K562 (cell line): ENCODE measurements at regions not wholly inside any gene's neighbourhood (a gene's known extent, or its start where the extent isn't known, plus 50 kb on each side); places are given as distances from the start of the nearest gene placed in this dataset.

Experiments used
- ATAC-seq: fragments of 200-7000 bp; cut with Tn5 transposase; 3 replicates; pipeline ENCODE4 v1.9.1; 2020; ENCODE audit warnings: moderate library complexity
- BruUV-seq: library from RNA; stranded (reverse); fragments of 400-500 nt; replicated peaks from 2 replicates; lab custom pipeline; 2021; lab: Mats Ljungman, UMichigan
- CTCF ChIA-PET: fragments of 300-600 bp; formaldehyde crosslinking; extraction: SDS; loops from one replicate; lab custom pipeline; 2021; ENCODE audit warnings: low intra/inter-chr PET ratio; lab: Yijun Ruan, JAX
- POLR2A ChIA-PET: fragments of 300-600, 350-650 bp; sonication (Branson Sonifier 250); formaldehyde crosslinking; extraction: SDS; loops from one replicate; lab custom pipeline; 2021; ENCODE audit warnings: antibody characterized with exemption, inconsistent platforms; lab: Yijun Ruan, JAX
- DNase-seq, 4 experiments: peaks; one replicate each; pipeline versions ENCODE4 v3.0.0 to v3.0.0-alpha.2; 2011 to 2018; ENCODE audit warnings: low spot score in 3 of 4, mixed read lengths in 3 of 4; ENCODE audit errors: extremely low read depth in 1 of 4
- FAIRE-seq: peaks from 2 replicates; lab custom pipeline; 2011; peaks lifted over from hg19 to GRCh38; lab: Jason Lieb, UNC
- H2AFZ ChIP-seq: 2 replicates; pipeline ENCODE4 v1.6.0; 2011; ENCODE audit warnings: low read depth, low read length, control low read depth, inconsistent platforms
- H3K27ac ChIP-seq: fragments of 200-600 bp; 3 replicates; pipeline ENCODE4 v1.8.0; 2011; ENCODE audit warnings: low read depth, mild to moderate bottlenecking, control low read depth, inconsistent platforms, low read length, moderate library complexity, mixed read lengths; ENCODE audit errors: extremely low read depth
- H3K27me3 ChIP-seq, 2 experiments: fragments of 300-600 bp in 1 of 2; 2 replicates in 1 of 2; 3 replicates in 1 of 2; pipeline versions ENCODE4 v1.6.0 to v1.8.0; 2011; ENCODE audit warnings: inconsistent platforms in 2 of 2, low read length in 2 of 2, mild to moderate bottlenecking in 1 of 2, mixed read lengths in 1 of 2, moderate library complexity in 1 of 2; ENCODE audit not compliant: control insufficient read depth in 2 of 2, insufficient read depth in 2 of 2
- H3K36me3 ChIP-seq: fragments of 300-600 bp; 3 replicates; pipeline ENCODE4 v1.8.0; 2011; ENCODE audit warnings: mild to moderate bottlenecking, low read length, inconsistent platforms; ENCODE audit not compliant: control insufficient read depth, insufficient read depth
- H3K4me1 ChIP-seq, 2 experiments: fragments of 200-600 bp in 1 of 2; replicated peaks in 1 of 2; 2 replicates in 1 of 2; 3 replicates in 1 of 2; pipeline versions ENCODE4 v1.5.1 to v1.8.0; 2011; ENCODE audit warnings: inconsistent platforms in 2 of 2, low read length in 2 of 2, mild to moderate bottlenecking in 1 of 2, mixed read lengths in 1 of 2, moderate library complexity in 1 of 2; ENCODE audit not compliant: control insufficient read depth in 2 of 2, insufficient read depth in 2 of 2
- H3K4me2 ChIP-seq: 2 replicates; pipeline ENCODE4 v1.6.1; 2011; ENCODE audit warnings: low read length, control low read depth, inconsistent platforms, mixed read lengths; ENCODE audit not compliant: insufficient read depth
- H3K4me3 ChIP-seq: fragments of 200-600 bp; sonication (generic), shearing (Covaris generic); 2 replicates; pipeline ENCODE4 v1.5.1; 2016; ENCODE audit warnings: control low read depth, inconsistent platforms
- H3K79me2 ChIP-seq: fragments of 200-600 bp; 3 replicates; pipeline ENCODE4 v1.8.0; 2011; ENCODE audit warnings: low read length, inconsistent platforms; ENCODE audit not compliant: control insufficient read depth, insufficient read depth
- H3K9ac ChIP-seq, 2 experiments: 2 replicates each; pipeline versions ENCODE4 v1.6.0 to v1.6.1; 2011; ENCODE audit warnings: low read depth in 2 of 2, low read length in 2 of 2, control low read depth in 1 of 2, inconsistent platforms in 1 of 2, mild to moderate bottlenecking in 1 of 2, mixed read lengths in 1 of 2; ENCODE audit not compliant: insufficient read depth in 1 of 2
- H3K9me1 ChIP-seq: one replicate; pipeline ENCODE4 v1.6.0; 2011; ENCODE audit warnings: inconsistent platforms, mild to moderate bottlenecking, low read length, moderate library complexity; ENCODE audit not compliant: control insufficient read depth, insufficient read depth
- H3K9me3 ChIP-seq: replicated peaks from 2 replicates; pipeline ENCODE4 v1.5.1; 2011; ENCODE audit warnings: low read depth, low read length, inconsistent platforms; ENCODE audit not compliant: control insufficient read depth, insufficient read depth
- H4K20me1 ChIP-seq: replicated peaks from 2 replicates; pipeline ENCODE4 v1.6.1; 2011; ENCODE audit warnings: low read length, inconsistent platforms, mixed read lengths; ENCODE audit not compliant: control insufficient read depth, insufficient read depth
- EP300 ChIP-seq: IDR thresholded peaks from 2 replicates; pipeline ENCODE4 v1.6.1; 2012; ENCODE audit warnings: low read length, improper control_type of control experiment
- ETV6 ChIP-seq, 3 experiments: fragments of 150-350 bp in 1 of 3; sonication (generic) in 1 of 3; formaldehyde crosslinking in 1 of 3; IDR thresholded peaks; 2 replicates each; pipeline versions ENCODE4 v1.6.1 to v1.8.0; 2014 to 2022; ENCODE audit warnings: borderline replicate concordance in 2 of 3, low read depth in 2 of 3, antibody characterized with exemption in 1 of 3, low read length in 1 of 3, mild to moderate bottlenecking in 1 of 3, missing genetic modification reagents in 1 of 3
- HIVEP1 ChIP-seq: fragments of 250-450 bp; sonication (Bioruptor Pico); IDR thresholded peaks from 2 replicates; pipeline ENCODE4 v1.4.0; 2020; ENCODE audit warnings: mild to moderate bottlenecking
- MAFF ChIP-seq: IDR thresholded peaks from 2 replicates; pipeline ENCODE4 v1.6.1; 2012; ENCODE audit warnings: low read length, improper control_type of control experiment
- NELFE ChIP-seq: IDR thresholded peaks from 2 replicates; pipeline ENCODE4 v1.6.1; 2011; ENCODE audit warnings: mild to moderate bottlenecking; ENCODE audit not compliant: insufficient read depth, insufficient read length
- NR3C1 ChIP-seq: sonication (generic); formaldehyde crosslinking; IDR thresholded peaks from 2 replicates; pipeline ENCODE4 v1.8.1; 2022; ENCODE audit warnings: missing genetic modification reagents
- PTRF ChIP-seq: fragments of 450-650 bp; IDR thresholded peaks from 2 replicates; pipeline ENCODE4 v1.6.1; 2016; ENCODE audit warnings: mild to moderate bottlenecking, missing genetic modification characterization, missing compliant biosample characterization
- TCF3 ChIP-seq: sonication (generic); formaldehyde crosslinking; IDR thresholded peaks from 2 replicates; pipeline ENCODE4 v1.4.0; 2020; ENCODE audit warnings: mild to moderate bottlenecking, missing genetic modification reagents
- ZBTB33 ChIP-seq: sonication (generic); formaldehyde crosslinking; IDR thresholded peaks from 2 replicates; pipeline ENCODE4 v1.8.1; 2023; ENCODE audit warnings: mild to moderate bottlenecking, missing genetic modification reagents
- ZNF143 ChIP-seq: sonication (generic); formaldehyde crosslinking; IDR thresholded peaks from 2 replicates; pipeline ENCODE4 v1.9.0; 2022; ENCODE audit warnings: mild to moderate bottlenecking, missing genetic modification reagents
- ZNF518B ChIP-seq: fragments of 250-450 bp; sonication (Bioruptor Pico); IDR thresholded peaks from 2 replicates; pipeline ENCODE4 v1.5.0; 2021; ENCODE audit warnings: mild to moderate bottlenecking, moderate library complexity
- WGBS: fragments of 100-300 bp; shearing (Covaris generic); methylation state at CpG from one replicate; pipeline ENCODE4 v1.1.6; 2016; ENCODE audit warnings: low coverage, mixed read lengths; ENCODE audit not compliant: insufficient coverage; ENCODE audit errors: missing lambda C conversion rate; 5-methylcytosine and 5-hydroxymethylcytosine counted together
- in situ Hi-C: fragments of 300-500 bp; cut with MboI; formaldehyde crosslinking; loops from 4 replicates; pipeline ENCODE4 v1.15.0; 2018; ENCODE audit warnings: inconsistent platforms, mixed read lengths
- intact Hi-C: fragments of 100-400 bp; cut with micrococcal nuclease; formaldehyde crosslinking; loops from 2 replicates; pipeline ENCODE4 v1.14.2; 2022
- TF ChIP-seq, protein P1 (sequence below): fragments of 250-450 bp; sonication (Bioruptor Pico); IDR thresholded peaks from 2 replicates; pipeline ENCODE4 v1.5.1; 2021; ENCODE audit warnings: mild to moderate bottlenecking

GRCh38 chr11:111010391-111011274 lies 234.9 kb upstream of the POU2AF2 start:
- WGBS = 0% methylated on average over 6 of the region's 6 CpGs
- in situ Hi-C loops = no loop called here
- no TSS peak for BruUV-seq
- H3K79me2 ChIP-seq = no peaks in the 10 kb centered on the region
- H2AFZ ChIP-seq = no peak overlapping the region
- no peak overlapping the region for H3K4me3 ChIP-seq
- FAIRE-seq (no peak), ATAC-seq (no peak), DNase-seq (no peak)
- ChIA-PET CTCF (no interaction called here), POLR2A (no interaction called here)
- H3K4me1 ChIP-seq = no peaks in the 10 kb centered on the region
- H3K9me1 ChIP-seq = no peaks in the 10 kb centered on the region
- no peaks in the 10 kb centered on the region for H4K20me1 ChIP-seq
- no peak overlapping the region for H3K4me2 ChIP-seq
- H3K9me3 ChIP-seq = no peaks in the 10 kb centered on the region
- no peaks in the 10 kb centered on the region for H3K36me3 ChIP-seq
- intact Hi-C loops = no loop called here
- H3K27ac ChIP-seq = no peak overlapping the region
- no peaks in the 10 kb centered on the region for H3K27me3 ChIP-seq
- H3K9ac ChIP-seq = no peak overlapping the region
- TF ChIP-seq ZBTB33 = no peak
- TF ChIP-seq, protein P1, sequence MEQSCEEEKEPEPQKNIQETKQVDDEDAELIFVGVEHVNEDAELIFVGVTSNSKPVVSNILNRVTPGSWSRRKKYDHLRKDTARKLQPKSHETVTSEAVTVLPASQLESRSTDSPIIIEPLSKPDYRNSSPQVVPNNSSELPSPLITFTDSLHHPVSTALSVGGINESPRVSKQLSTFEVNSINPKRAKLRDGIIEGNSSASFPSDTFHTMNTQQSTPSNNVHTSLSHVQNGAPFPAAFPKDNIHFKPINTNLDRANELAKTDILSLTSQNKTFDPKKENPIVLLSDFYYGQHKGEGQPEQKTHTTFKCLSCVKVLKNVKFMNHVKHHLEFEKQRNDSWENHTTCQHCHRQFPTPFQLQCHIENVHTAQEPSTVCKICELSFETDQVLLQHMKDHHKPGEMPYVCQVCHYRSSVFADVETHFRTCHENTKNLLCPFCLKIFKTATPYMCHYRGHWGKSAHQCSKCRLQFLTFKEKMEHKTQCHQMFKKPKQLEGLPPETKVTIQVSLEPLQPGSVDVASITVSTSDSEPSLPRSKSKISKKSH (CRISPR knock-in tag) = no peak
- no peak for TF ChIP-seq MAFF
- no peak for TF ChIP-seq ZNF143 (CRISPR knock-in tag)
- no peak for TF ChIP-seq ZNF518B
- no peak for TF ChIP-seq TCF3 (CRISPR knock-in tag)
- TF ChIP-seq PTRF (tag) = no peak
- TF ChIP-seq HIVEP1 (CRISPR knock-in tag) = no peak
- TF ChIP-seq NELFE = no peak
- no peak for TF ChIP-seq ETV6 (IDR thresholded peaks at IDR 0.05; ENCODE audit: borderline replicate concordance in 1 of 2, low read depth in 2 of 2, low read length in 1 of 2)
- no peak for TF ChIP-seq ETV6 (CRISPR knock-in tag; IDR thresholded peaks at IDR 0.05; ENCODE audit: borderline replicate concordance)
- no peak for TF ChIP-seq EP300
- no peak for TF ChIP-seq NR3C1 (CRISPR knock-in tag)
